Stimulated activated naive CD4-positive, alpha-beta T cell (primary cell): ENCODE measurements at regions not wholly inside any gene's neighbourhood (a gene's known extent, or its start where the extent isn't known, plus 50 kb on each side); places are given as distances from the start of the nearest gene placed in this dataset.
"Not testable (repeated sequence)": the region's sequence is repeated elsewhere in the genome, so short reads cannot be mapped to it uniquely, and the experiment has no call there.

Source experiments
- DNase-seq, 6 experiments: peaks; one replicate each; lab custom pipeline; 2025; lab: John Stamatoyannopoulos, UW

DNA sequence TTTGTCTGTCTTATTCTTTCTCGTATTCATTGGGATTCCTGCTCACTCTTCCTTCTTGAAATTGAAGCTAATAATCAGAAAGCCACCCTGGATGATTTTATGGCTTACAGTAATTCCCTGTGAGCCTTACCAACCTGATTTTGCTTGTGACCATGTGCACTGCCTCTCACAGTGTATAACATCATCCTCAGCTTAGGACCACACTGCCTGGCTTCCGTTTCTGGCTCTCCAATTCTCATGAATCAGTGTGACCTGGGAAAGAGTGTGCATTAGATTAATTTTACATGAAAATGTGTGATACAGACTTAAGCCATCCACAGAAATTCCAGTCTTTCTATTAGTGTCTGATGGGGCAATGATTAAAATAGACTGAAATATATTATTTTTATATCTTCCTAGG is 126.8 kb upstream of the DMRT1 start:
- no peak for DNase-seq

DNA sequence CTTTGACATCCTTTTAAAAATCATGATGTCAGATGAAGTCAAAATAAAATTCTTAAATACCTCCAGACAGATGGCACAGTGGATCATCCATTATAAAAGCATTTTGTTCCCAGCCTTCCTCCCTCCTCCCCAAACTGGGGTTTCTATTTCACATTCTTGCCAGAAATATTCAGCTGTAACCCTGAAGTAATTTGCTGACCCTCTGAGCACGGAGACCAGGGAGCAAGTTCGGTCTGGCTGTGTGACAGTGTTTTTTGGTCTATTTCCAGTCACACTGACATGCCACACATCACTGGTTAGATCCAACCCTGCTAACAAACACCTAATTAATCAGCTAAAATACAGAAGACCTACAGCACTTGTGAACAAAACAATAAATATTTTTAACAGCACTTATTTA is 126.2 kb upstream of the DMRT1 start:
- no peak for DNase-seq

DNA sequence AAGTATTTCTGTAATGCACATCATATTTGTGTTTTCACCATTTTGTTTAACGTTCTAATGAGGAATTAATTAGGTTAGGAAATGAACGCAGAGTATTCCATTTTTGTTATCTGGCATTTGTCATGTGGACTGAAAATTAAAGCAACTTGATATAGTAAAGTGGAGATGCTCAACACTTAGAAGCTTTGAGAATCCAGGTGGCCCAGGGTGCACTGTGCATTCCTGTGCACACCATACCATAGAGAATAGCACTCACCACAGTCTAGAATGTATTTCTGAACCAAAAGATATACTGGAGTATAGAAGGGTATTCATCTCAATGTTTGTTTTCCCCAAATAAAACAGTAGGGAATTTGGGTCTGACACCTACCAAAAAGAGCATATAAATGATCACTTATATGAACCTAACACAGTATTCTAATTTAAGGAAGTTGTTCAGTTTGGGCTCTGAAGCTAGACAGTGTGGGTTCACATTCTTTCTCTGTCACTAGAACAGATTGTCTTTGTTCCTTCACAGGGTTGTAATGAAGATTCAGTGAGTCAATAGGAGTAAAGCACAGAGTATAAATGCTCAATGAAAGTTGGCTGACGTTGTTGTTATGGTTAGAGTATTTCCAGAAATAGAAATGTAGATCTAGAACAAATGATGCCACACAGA is 125.6 kb upstream of the DMRT1 start:
- no peak for DNase-seq

DNA sequence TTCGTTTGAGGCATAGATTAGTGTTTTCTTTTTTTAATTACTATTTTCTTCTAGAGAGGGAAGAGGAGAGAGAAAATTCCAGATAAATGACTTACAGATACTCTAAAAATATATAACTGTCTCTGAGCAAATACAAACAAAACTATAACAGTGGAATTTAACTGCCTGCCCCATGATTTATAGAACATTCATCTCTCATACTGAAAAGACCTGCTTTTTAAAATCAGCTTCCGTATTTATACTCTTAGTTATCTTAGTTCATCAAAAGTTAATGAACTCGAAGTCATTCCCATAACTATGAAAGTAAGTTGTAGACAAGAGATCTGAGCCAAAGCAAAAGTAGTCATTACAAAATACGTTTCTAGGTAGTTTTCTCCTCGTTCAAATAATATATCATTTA is 123.8 kb upstream of the DMRT1 start:
- no peak for DNase-seq

DNA sequence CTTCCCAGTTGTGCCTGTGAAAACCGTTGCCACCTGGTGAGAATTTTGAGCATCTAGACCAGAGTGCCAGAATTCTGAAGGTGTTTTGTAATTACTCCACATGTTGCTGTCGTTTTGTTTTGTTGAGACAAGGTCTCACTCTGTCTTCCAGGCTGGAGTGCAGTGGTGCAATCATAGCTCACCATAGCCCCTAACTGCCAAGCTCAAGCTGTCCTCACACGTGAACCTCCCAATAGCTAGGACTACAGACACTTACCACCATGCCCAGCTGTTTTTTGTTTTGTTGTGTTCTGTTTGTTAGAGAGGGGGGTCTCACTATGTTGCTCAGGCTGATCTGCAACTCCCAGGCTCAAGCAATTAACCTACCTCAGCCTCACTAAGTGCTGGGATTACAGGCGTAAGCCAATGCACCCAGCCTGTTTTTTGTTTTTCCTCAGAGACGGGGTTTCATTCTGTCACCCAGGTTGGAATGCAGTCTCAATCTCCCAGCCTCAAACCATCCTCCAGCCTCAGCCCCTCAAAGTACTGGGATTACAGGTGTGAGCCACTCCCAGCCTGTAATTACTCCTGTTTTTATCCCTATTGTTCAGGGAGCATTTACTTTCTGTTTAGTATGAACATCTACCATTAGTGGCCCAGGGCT is 121.1 kb upstream of the DMRT1 start:
- no peak for DNase-seq

DNA sequence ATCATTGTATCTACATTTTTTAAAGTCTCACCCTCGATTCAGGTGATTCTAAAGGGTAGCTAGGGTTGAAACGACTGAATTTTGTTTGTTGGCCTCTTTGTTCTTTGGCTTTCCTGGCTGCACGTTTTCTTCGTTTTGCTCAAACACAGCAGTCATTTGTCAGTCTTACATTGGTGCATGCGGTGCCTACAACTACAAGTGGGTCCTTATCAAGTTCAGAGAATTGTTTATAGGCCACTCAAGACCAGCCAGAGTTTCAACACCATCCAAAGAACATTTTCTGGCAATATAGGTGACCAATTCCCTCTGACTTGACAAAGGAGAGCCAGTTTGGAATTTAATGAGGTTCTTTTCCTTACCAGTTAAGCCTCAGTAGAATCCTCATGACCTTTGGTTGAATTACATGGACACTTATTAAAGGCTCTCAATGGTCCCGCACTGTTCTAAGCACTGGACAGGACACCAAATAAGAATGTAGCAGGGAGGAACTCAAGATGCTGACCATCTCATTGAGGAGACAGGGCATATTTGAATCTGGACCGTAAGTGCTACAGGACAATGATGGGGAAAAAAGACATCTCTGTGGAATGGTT is 119.0 kb upstream of the DMRT1 start:
- DNase-seq: no peak

DNA sequence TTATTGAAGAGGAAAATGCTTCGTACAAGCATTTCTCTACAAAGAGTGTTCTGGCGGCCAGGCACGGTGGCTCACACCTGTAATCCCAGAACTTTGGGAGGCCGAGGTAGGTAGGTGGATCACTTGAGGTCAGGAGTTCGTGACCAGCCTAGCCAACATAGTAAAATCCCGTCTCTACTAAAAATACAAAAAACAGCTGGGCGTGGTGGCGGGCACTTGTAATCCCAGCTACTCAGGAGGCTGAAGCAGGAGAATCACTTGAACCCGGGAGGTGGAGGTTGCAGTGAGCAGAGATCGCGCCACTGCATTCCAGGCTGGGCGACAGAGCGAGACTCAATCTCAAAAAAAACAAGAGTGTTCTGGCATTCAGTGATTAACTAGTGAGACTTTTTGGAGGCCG is 117.0 kb upstream of the DMRT1 start:
- DNase-seq: not testable (repeated sequence)

DNA sequence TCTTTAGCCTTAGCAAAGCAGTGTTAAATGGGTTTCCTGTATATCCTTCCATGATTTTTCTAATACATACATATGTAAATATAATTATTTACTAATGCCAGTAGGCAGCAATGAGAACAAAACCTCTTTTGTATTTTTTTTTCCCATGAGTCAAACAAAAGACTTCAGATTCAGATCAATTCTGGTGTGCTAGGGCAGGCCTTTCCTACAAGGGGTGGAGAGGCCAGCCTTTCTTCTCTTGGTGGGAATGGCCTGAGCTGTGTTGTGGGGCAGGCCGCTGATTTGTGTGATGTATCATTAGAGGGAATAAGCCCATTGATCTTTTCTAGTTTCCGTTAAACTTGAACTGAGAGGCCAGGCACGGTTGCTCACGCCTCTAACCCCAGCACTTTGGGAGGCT is 115.5 kb upstream of the DMRT1 start:
- no peak for DNase-seq

DNA sequence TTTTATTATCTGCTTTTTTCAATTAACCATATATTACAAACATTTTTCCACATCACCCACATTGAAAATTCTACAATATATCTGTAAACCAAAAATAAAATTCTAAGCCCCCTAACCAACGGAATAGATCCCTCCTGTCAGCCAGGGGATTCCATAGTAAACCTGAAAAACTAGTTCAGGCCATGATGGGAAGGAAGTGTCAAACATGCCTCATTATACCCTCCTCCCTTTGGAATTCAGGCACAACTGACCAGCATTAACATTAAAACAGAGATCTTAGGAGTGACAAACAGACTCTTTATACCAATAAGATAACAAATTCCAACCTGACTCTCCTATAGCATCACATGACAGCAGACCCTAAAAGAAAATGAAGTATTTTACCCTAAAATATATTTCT is 113.7 kb upstream of the DMRT1 start:
- DNase-seq: no peak

DNA sequence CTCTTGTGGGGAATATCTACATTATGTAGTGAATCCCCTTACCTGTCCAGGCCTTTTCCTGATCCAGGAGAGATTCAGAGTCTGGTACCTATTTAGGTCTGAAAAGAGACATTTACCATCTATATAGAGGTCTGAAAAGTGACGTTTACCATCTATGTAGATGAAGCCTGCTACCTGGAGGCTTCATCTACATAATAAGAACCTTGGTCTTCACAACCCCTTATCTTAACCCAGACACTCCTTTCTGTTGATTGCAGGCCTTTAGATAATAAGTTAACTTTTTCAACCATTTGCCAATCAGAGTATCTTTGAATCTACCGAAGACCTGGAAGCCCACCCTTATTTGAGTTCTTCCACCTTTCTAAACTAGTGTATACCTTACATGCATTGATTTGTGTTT is 113.0 kb upstream of the DMRT1 start:
- DNase-seq: no peak

DNA sequence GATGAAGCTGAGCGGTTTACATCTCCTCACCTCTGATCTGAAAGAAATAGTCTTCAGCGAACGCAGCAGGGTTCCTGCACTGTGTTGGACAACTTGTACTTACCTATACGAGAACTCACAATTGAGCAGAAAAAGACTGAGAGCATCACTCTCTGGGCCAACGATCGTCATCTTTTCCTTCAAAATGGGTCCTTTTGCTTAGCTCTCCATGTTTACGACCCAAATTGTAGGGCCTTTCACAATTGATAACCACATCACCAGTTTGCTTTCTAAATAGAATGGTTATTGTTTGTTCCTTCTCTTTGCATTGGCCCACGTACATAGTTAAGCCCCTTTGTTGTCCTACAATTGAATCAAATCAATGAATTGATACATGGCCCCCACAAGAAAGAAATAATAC is 110.0 kb upstream of the DMRT1 start:
- no peak for DNase-seq

DNA sequence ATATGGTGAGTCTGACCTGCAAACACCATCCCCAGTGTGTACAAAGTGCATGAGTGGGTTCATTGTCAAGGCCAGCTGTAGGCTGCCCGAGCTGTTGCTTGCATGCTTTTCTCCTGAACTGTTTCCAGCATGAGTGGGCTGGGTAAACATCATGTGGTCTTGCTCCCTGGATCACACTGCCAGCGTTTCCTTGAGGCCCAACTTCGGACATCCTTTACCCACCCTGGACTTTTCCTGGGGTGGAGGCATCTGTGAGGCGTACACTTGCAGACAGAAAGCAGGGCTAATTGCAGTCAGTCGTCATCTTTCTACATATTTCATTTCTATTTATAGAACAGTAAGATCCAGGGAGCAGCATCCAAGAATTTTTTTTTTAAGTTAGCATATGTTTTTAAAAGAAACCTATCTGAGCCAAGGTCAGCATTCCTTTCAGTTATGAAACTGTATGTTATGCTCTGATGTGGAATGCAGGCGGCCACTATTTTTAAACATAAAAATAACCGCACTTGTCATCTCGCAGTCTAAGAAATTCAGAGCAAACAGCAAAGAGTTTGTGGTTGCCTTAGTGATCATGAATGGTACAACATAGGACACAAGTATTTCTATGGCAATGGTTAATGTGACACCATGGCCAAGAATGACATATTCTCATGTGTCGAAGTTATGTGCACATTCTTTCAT is 106.5 kb upstream of the DMRT1 start:
- DNase-seq: no peak

DNA sequence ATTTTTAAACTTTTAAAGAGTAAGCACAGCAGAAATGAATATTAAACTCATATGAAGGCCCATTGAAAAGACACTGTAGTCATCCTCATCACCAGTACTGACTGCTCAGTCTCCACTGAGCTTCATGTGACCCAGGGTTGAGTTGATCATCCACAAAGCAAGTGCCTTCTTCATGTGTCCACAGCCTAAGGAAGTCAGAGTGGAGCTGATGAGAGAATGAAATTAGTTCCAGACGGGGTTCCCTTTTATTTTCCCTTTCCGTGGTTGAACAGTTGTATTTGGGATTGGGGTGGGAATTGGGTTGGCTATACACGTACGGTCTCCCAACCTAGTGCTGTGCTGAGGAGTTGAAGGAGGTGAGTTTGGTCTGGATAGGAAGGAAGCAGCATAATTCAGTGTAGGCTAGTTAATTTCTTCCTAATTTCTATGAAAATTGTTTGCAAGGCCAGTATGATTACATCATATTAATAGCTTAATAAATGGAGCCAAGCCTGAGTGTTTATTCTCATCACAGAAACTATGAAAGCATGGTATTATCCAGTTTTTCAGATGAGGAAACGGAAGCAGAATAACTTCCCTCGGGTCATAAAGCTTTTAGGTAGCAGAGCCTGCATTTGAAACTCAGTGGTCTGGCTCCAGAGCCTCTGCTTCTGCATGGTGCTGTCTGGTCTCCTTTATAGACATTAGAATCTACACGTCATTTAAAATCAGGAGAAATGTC is 103.9 kb upstream of the DMRT1 start:
- no peak for DNase-seq

DNA sequence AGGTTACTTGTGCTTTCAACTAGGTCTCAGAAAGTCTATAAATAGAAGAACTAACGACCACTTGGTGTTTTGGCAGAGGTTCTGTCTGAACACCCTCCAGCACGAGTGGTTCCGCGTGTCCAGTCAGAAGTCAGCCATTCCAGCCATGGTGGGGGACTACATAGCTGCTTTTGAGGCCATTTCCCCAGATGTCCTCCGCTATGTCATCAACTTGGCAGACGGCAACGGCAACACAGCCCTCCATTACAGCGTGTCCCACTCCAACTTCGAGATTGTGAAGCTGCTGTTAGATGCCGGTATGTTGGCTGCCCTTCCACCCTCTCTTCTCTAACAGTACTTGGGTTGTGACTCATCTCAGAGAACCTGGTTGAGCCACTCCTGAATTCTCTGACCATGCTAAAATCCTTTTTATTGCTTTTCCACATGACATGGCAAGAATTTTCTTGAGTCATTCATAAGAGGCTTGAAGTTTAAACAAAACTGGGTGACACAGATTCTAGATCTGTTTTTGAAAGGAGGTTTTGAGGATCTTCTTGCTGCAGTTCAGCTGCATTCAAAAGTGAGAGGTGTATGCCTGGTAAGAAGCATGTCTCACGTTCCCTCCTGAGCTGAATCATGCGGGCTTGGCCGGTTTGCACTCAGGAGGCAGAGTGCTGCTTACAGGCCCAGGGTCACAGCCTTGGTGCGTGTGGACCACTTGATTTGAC is 103.1 kb upstream of the DMRT1 start:
- no peak for DNase-seq

DNA sequence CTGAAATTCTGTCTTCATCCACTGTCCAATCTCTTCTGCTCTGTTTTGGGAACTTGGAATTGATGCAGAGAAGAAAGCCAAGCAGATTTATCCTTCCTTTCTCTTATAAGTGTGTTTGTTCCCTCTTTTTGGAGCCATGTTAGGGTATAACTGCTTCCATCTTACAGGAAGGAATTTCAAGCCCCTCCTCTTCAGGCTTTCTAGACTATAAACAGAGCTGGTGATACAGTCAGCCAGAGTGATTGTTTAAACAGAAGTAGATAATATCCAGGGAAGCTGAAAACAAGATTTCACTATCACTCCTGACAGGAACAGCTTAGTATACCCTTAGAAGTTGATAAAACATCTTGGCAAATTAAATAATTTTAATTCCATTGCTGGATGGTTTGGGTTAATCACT is 102.1 kb upstream of the DMRT1 start:
- no peak for DNase-seq

DNA sequence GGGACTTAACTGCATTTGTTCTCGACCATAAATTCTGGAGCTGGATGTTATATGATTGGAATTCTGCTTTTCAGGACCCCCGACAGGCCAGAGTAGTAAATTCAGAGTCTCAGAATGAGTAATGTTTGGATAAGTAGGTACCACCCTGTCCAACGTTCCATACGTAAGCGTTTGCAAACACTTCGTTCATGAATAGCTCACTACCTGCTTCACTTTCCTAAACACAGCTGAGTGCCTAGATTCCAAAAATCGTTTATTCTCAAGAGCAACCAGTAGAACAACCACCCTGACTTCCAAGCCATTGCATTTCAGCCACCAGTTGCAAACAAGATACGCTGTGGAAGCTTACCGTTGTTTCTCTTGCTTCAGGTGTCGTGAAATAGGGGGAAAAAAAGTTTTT is 101.3 kb upstream of the DMRT1 start:
- no peak for DNase-seq

DNA sequence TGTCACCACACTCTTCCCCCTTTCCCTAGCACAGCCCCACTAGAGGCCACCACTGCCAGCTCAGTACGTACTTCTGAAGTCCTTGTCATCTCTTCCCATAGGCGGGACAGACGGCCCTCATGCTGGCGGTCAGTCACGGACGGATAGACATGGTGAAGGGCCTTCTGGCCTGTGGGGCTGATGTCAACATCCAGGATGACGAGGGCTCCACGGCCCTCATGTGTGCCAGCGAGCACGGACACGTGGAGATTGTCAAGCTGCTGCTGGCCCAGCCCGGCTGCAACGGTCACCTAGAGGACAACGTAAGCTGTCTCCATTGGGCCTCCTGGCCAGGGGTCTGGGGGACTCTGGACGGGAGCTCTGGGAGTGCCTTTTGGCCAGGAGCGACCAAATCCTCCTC is 99.4 kb upstream of the DMRT1 start:
- DNase-seq: no peak

DNA sequence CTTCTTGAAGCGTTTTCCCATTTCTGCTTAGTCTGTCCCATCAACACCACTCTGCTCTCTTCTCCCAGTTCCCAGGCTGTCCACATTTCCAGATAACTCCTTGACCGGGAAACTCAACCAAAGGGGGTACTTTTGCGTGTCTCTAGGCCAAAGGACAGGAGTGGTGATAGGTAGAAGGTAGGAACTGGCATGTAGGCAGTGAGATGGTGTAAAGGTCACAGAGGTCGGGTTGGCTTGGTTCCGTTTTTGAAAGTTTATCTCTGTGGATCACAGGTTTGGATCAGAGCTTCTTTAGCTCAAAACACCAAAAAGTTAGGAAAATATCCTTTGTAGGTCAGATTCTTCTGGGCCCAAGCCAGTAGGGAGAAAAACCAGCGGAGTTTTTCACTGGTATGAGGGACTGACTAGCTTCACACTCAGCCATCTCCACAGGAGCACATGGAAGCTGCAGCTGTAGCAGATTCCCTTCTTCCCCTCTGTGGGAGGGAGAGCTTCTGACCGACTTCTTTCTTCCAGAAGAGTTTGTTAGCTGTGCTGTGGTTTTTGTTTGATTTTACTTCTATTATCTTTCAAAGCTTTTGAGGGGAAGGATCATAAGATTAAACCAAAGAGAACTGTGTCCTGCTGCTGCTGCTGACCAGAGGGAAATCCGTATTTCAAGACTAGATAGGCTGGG is 98.4 kb upstream of the DMRT1 start:
- no peak for DNase-seq

DNA sequence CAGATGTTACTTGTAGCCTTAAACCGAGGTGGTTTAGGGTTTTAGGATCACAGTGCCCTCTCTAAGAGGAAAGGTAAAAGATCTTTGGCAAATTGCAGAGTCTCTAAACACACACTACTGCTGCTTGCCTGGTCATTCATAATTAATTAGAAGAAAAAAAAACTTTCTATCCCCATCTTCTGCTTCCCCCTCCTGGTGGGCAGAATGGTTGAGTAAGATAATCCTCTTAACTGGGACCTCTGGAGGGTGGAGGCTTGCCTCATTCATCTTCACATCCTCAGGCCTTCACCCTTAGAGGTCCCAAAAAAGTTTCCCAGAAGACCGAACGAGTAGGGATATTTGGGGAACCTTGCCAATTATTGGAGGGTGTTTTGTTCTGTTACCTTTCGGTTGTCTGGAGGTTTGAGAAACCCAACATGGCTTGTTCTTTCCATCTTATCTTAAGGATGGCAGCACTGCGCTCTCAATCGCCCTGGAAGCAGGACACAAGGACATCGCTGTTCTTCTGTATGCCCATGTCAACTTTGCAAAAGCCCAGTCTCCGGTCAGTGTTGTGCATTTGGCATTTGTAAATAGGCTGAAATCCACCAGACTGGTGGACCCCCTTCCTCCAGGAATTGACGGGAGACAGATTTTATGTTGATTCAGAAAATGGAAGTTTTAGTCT is 97.3 kb upstream of the DMRT1 start:
- DNase-seq: no peak

DNA sequence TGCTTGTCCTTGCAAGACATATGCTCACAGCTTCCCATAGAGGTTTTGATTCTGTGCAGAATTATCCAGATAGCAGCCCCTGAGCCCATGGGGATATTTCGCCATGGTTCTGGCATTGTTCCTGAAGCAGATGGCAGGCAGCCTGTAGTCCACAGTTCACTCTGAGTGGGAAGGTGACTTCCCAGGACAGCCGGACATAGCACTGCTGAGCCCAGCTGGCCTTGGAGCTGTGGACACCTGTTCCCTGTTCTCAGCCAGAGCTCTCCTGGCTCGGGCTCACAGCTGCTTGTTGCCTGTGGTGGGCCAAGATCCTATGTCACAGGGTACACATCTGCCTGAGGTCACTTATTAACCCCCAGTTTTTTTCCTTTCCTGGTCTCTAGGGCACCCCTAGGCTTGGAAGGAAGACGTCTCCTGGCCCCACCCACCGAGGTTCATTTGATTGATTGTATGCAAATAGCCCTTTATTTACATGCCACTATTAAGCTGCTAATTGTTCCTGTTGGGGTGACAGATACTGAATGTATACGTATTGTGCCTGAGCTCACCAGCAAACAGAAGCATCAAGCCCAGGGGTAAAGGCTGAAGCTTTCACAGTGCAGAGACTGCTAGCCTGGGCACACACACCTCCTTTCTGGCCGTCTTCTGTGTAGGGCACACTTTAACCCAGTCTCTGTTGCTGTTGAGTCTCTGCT is 96.6 kb upstream of the DMRT1 start:
- no peak for DNase-seq
